LNCaP clone FGC (cell line): ENCODE measurements at regions not wholly inside any gene's neighbourhood (a gene's known extent, or its start where the extent isn't known, plus 50 kb on each side); places are given as distances from the start of the nearest gene placed in this dataset.

Source experiments
- DNase-seq: peaks from one replicate; pipeline ENCODE4 v3.0.0-alpha.2; 2011; ENCODE audit warnings: low read depth
- H3K4me3 ChIP-seq: 2 replicates; pipeline ENCODE4 v1.5.1; 2011; ENCODE audit warnings: mild to moderate bottlenecking, low read depth, low read length, control low read depth
- TF ChIP-seq, protein P1 (sequence below): IDR thresholded peaks from 2 replicates; pipeline ENCODE4 v1.5.1; 2012; ENCODE audit warnings: mild to moderate bottlenecking; ENCODE audit not compliant: control insufficient read depth, insufficient read depth; ENCODE audit errors: extremely low read depth

DNA sequence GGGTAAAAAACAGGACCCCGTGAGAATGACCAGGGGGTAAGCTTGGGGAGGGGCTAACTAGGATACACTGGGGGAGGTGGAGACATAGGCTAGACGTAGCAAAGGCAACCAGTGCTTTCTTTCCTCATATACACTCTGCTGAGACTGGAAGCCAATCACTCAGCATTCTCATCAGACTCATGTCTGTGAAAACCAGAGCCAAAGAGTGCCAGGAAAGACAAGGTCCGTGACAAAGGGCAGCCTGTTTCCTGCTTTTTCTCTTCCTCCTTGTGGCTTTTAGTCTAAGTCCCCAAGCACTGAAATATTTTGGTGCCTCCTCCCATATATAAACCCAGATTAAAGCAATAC lies 97.9 kb upstream of the NEDD9 start:
- TF ChIP-seq, protein P1, sequence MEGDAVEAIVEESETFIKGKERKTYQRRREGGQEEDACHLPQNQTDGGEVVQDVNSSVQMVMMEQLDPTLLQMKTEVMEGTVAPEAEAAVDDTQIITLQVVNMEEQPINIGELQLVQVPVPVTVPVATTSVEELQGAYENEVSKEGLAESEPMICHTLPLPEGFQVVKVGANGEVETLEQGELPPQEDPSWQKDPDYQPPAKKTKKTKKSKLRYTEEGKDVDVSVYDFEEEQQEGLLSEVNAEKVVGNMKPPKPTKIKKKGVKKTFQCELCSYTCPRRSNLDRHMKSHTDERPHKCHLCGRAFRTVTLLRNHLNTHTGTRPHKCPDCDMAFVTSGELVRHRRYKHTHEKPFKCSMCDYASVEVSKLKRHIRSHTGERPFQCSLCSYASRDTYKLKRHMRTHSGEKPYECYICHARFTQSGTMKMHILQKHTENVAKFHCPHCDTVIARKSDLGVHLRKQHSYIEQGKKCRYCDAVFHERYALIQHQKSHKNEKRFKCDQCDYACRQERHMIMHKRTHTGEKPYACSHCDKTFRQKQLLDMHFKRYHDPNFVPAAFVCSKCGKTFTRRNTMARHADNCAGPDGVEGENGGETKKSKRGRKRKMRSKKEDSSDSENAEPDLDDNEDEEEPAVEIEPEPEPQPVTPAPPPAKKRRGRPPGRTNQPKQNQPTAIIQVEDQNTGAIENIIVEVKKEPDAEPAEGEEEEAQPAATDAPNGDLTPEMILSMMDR = no peak
- DNase-seq = no peak
- no peak overlapping the region for H3K4me3 ChIP-seq

DNA sequence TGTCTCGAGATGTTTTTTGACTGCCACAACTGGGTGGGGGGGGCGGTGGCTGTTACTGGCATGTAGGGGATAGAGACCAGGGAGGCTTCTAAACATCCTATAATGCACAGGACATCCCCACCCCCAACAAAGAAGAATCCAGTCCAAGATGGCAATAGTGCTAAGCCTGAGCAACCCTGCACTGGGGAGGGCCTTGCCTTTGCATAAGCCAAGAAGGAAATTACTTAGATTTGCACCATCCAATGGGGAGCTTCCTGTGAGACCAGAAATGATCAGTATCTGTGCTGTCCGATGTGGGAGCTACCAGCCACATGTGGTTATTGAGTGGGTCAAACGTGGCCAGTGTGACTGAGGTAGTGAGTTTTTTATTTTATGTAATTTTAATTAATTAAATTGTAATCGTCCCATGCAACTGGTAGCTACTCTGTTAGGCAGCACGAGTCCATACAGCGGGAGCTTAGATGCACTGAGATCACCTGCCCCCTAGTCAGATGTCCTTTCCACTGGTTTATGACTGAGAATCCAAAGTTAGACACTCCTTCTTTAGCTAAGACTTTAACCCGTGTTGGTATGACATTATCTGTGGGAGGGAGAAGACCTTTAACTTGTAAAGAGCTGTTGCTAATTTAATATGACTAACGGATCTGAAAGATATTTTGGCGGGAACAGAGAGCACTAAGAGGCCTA lies 97.4 kb upstream of the NEDD9 start:
- no peak overlapping the region for H3K4me3 ChIP-seq
- DNase-seq = no peak
- TF ChIP-seq, protein P1 = no peak

DNA sequence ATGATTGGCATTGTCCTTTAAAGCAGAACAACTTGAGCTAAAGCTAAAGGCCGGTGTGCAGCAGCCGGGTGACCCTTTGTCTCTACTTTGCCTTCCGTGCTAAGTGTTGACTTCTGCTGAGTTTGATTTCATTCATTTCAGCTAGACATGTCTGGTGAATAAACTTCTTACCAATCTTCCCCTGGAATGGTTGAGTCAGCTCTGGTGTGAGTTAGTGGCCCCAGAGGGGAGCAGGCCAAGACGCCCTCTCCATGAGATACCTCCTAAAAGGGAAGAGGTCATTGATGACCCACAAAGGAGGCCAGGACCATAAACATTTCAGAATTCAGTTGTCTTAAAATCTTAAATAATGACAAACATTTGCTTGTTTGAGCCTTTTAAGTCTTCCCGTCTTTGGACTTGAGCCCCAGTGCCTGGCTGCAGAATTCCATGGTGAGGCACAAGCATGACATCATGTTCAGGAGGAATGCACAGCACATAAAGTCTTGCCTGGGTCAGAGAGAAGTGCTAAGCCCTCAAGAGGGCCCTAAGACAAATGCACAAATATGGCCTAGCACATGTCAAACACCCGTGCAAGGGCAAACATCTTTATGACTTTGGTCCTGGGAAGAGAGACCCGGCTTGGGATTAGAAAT lies 96.3 kb upstream of the NEDD9 start:
- no peak overlapping the region for H3K4me3 ChIP-seq
- no peak for DNase-seq
- TF ChIP-seq, protein P1 = no peak

GRCh38 chr6:11327961-11328360 lies 95.5 kb upstream of the NEDD9 start:
- H3K4me3 ChIP-seq = no peak overlapping the region
- TF ChIP-seq, protein P1 = no peak
- DNase-seq = no peak

DNA sequence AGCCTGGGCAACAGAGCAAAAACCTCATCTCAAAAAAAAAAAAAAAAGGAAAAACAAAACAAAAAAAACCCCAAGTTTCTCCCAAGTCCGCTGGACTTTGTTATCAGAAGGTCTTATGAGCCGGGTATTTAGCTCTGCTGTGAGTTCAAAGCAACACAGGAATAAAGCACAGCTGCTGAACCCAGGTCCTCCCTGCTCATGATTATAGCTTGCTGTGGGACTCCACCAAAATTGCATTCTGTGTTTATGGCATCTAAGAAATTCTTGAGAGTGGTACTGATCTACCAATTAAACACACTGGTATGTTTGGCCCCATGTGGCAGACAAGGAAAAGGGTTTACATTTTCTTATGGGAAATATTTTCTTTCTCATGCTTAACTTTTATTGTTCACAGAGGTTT lies 93.6 kb upstream of the NEDD9 start:
- TF ChIP-seq, protein P1 = no peak

GRCh38 chr6:11324453-11325015 lies 92.1 kb upstream of the NEDD9 start:
- no peak overlapping the region for H3K4me3 ChIP-seq
- DNase-seq = no peak
- TF ChIP-seq, protein P1 = no peak

More for the DNA sequence above, 93.6 kb upstream of the NEDD9 start:
- no peak overlapping the region for H3K4me3 ChIP-seq
- no peak for DNase-seq
